Calu3 (cell line): ENCODE measurements at regions not wholly inside any gene's neighbourhood (a gene's known extent, or its start where the extent isn't known, plus 50 kb on each side); places are given as distances from the start of the nearest gene placed in this dataset.
"Not testable (repeated sequence)": the region's sequence is repeated elsewhere in the genome, so short reads cannot be mapped to it uniquely, and the experiment has no call there.

Experiments used
- BruUV-seq: library from RNA; stranded (reverse); fragments of 400-500 nt; replicated peaks from 2 replicates; lab custom pipeline; 2021; lab: Mats Ljungman, UMichigan
- CTCF ChIA-PET: fragments of 300-600 bp; sonication (Branson Sonifier 250); formaldehyde crosslinking; loops from one replicate; lab custom pipeline; 2022; ENCODE audit warnings: antibody characterized with exemption; lab: Charles Lee
- DNase-seq: peaks from one replicate; pipeline ENCODE4 v3.0.0; 2022
- H3K27ac Mint-ChIP-seq: one replicate; pipeline ENCODE4 v1.8.0; 2022; ENCODE audit warnings: mixed read lengths; ENCODE audit not compliant: unreplicated experiment
- H3K27me3 Mint-ChIP-seq: one replicate; pipeline ENCODE4 v1.8.0; 2022; ENCODE audit warnings: mixed read lengths; ENCODE audit not compliant: unreplicated experiment
- H3K36me3 Mint-ChIP-seq: one replicate; pipeline ENCODE4 v1.8.0; 2022; ENCODE audit warnings: mild to moderate bottlenecking, moderate library complexity, mixed read lengths; ENCODE audit not compliant: insufficient read depth, unreplicated experiment
- H3K4me1 Mint-ChIP-seq: one replicate; pipeline ENCODE4 v1.8.0; 2022; ENCODE audit warnings: mild to moderate bottlenecking, low read depth, mixed read lengths; ENCODE audit not compliant: unreplicated experiment
- H3K4me3 Mint-ChIP-seq: one replicate; pipeline ENCODE4 v1.8.0; 2022; ENCODE audit warnings: mild to moderate bottlenecking, low read depth, moderate library complexity, mixed read lengths; ENCODE audit not compliant: unreplicated experiment
- H3K9me3 Mint-ChIP-seq: one replicate; pipeline ENCODE4 v1.8.0; 2022; ENCODE audit warnings: low read depth, mixed read lengths; ENCODE audit not compliant: unreplicated experiment
- CTCF ChIP-seq: fragments of 200-600 bp; IDR thresholded peaks from one replicate; pipeline ENCODE4 v1.8.0; 2022; ENCODE audit warnings: antibody characterized with exemption; ENCODE audit not compliant: unreplicated experiment
- intact Hi-C: fragments of 100-400 bp; cut with micrococcal nuclease; formaldehyde crosslinking; loops from one replicate; pipeline ENCODE4 v1.10.0; 2022; ENCODE audit not compliant: unreplicated experiment

- H3K9me3 Mint-ChIP-seq, result no peaks in the 10 kb centered on the region
- no peak overlapping the region for H3K4me3 Mint-ChIP-seq
- H3K27ac Mint-ChIP-seq, result peak overlapping the region; percentile 18
- intact Hi-C loops, result no loop called here
- no TSS peak for BruUV-seq
- DNase-seq, result no peak
- CTCF ChIA-PET, result interaction anchor here (1.0 to 1.3 kb wide), 2 partner anchors 9 to 14 kb away, joined by 3 to 5 read pairs; no protein-coding TSS in a partner anchor
- H3K4me1 Mint-ChIP-seq, result peaks cover 20% of the 10 kb centered on the region
- no peak for TF ChIP-seq CTCF
- no peaks in the 10 kb centered on the region for H3K36me3 Mint-ChIP-seq
- no peaks in the 10 kb centered on the region for H3K27me3 Mint-ChIP-seq
Measured at GRCh38 chr5:87195616-87196015, 72.1 kb upstream of the RASA1 start.

GRCh38 chr5:87198010-87198409 is 69.7 kb upstream of the RASA1 start:
- no peak overlapping the region for H3K4me3 Mint-ChIP-seq
- H3K9me3 Mint-ChIP-seq, result no peaks in the 10 kb centered on the region
- CTCF ChIA-PET, result no interaction called here
- no peaks in the 10 kb centered on the region for H3K36me3 Mint-ChIP-seq
- no TSS peak for BruUV-seq
- no peaks in the 10 kb centered on the region for H3K27me3 Mint-ChIP-seq
- no peak overlapping the region for H3K27ac Mint-ChIP-seq
- H3K4me1 Mint-ChIP-seq, result peaks cover 17% of the 10 kb centered on the region
- DNase-seq, result no peak
- intact Hi-C loops, result no loop called here
- TF ChIP-seq CTCF, result no peak

GRCh38 chr5:87199246-87199645 is 68.4 kb upstream of the RASA1 start:
- H3K9me3 Mint-ChIP-seq, DNase-seq, H3K4me3 Mint-ChIP-seq: not testable (repeated sequence)

GRCh38 chr5:87199704-87200103 is 68.0 kb upstream of the RASA1 start:
- DNase-seq, H3K27me3 Mint-ChIP-seq, H3K4me3 Mint-ChIP-seq, intact Hi-C loops, CTCF ChIA-PET, H3K36me3 Mint-ChIP-seq, H3K9me3 Mint-ChIP-seq, BruUV-seq, H3K27ac Mint-ChIP-seq: not testable (repeated sequence)
- H3K4me1 Mint-ChIP-seq, result peaks cover 14% of the 10 kb centered on the region

More at GRCh38 chr5:87199246-87199645, 68.4 kb upstream of the RASA1 start:
- H3K36me3 Mint-ChIP-seq, H3K27ac Mint-ChIP-seq, H3K27me3 Mint-ChIP-seq, BruUV-seq, intact Hi-C loops, CTCF ChIA-PET: not testable (repeated sequence)
- peaks cover 17% of the 10 kb centered on the region for H3K4me1 Mint-ChIP-seq

GRCh38 chr5:87210076-87210475 is 57.6 kb upstream of the RASA1 start:
- Mint-ChIP-seq H3K9me3 (no peaks in the 10 kb centered on the region), H3K4me3 (no peak overlapping the region), H3K36me3 (peaks cover 5% of the 10 kb centered on the region), H3K27me3 (no peaks in the 10 kb centered on the region), H3K4me1 (peaks cover 17% of the 10 kb centered on the region), H3K27ac (peak overlapping the region; percentile 52)
- BruUV-seq, result no TSS peak
- no peak for TF ChIP-seq CTCF
- DNase-seq, result no peak
- intact Hi-C loops, result loop anchor here (2.0 to 5.0 kb wide), 2 partner anchors 43 to 89 kb away; no protein-coding TSS in a partner anchor
- CTCF ChIA-PET, result interaction anchor here (1.0 to 1.7 kb wide), 4 partner anchors 14 to 58 kb away, joined by 3 to 5 read pairs (median 3); partner anchors contain the start of gene RASA1
